Trophoblast cell (in vitro differentiated cells and primary cell): ENCODE measurements at regions not wholly inside any gene's neighbourhood (a gene's known extent, or its start where the extent isn't known, plus 50 kb on each side); places are given as distances from the start of the nearest gene placed in this dataset.

Experiments
- DNase-seq, 2 donors: peaks; one replicate each; pipeline ENCODE4 v3.0.0-alpha.2; 2016
- H2AFZ ChIP-seq: 2 replicates; pipeline ENCODE4 v1.6.1; 2013; ENCODE audit warnings: low read length, moderate library complexity, mild to moderate bottlenecking; ENCODE audit not compliant: insufficient read depth, poor library complexity
- H2AK5ac ChIP-seq: 2 replicates; pipeline ENCODE4 v1.6.1; 2013; ENCODE audit warnings: mild to moderate bottlenecking, low read length
- H2BK120ac ChIP-seq: 2 replicates; pipeline ENCODE4 v1.6.1; 2013; ENCODE audit warnings: low read length, mild to moderate bottlenecking, moderate library complexity; ENCODE audit not compliant: insufficient read depth, poor library complexity
- H2BK12ac ChIP-seq: 2 replicates; pipeline ENCODE4 v1.6.1; 2013; ENCODE audit warnings: mild to moderate bottlenecking, low read length, moderate library complexity
- H2BK5ac ChIP-seq: 2 replicates; pipeline ENCODE4 v1.6.1; 2013; ENCODE audit warnings: low read length, low read depth, moderate library complexity, mild to moderate bottlenecking; ENCODE audit not compliant: poor library complexity
- H3K14ac ChIP-seq: 2 replicates; pipeline ENCODE4 v1.6.1; 2013; ENCODE audit warnings: mild to moderate bottlenecking, low read length
- H3K18ac ChIP-seq: 2 replicates; pipeline ENCODE4 v1.6.1; 2013; ENCODE audit warnings: mild to moderate bottlenecking, low read length
- H3K23ac ChIP-seq: 2 replicates; pipeline ENCODE4 v1.6.1; 2013; ENCODE audit warnings: low read length
- H3K27ac ChIP-seq: 2 replicates; pipeline ENCODE4 v1.5.1; 2013; ENCODE audit warnings: low read depth, mild to moderate bottlenecking, inconsistent platforms, low read length, moderate library complexity
- H3K27me3 ChIP-seq: 2 replicates; pipeline ENCODE4 v1.6.1; 2013; ENCODE audit warnings: inconsistent platforms, mild to moderate bottlenecking, low read length, moderate library complexity; ENCODE audit not compliant: insufficient read depth
- H3K36me3 ChIP-seq, 2 experiments: 1 replicate in 1 of 2; 2 replicates in 1 of 2; pipeline ENCODE4 v1.6.1; 2013; ENCODE audit warnings: low read length in 2 of 2, mild to moderate bottlenecking in 2 of 2, moderate library complexity in 1 of 2; ENCODE audit not compliant: insufficient read depth in 2 of 2, control insufficient read depth in 1 of 2
- H3K4ac ChIP-seq: 2 replicates; pipeline ENCODE4 v1.6.1; 2013; ENCODE audit warnings: low read depth, mild to moderate bottlenecking, low read length, moderate library complexity
- H3K4me1 ChIP-seq, 2 experiments: 1 replicate in 1 of 2; 2 replicates in 1 of 2; pipeline ENCODE4 v1.6.1; 2013; ENCODE audit warnings: low read length in 2 of 2, mild to moderate bottlenecking in 2 of 2, moderate library complexity in 1 of 2; ENCODE audit not compliant: insufficient read depth in 2 of 2, control insufficient read depth in 1 of 2
- H3K4me2 ChIP-seq: 2 replicates; pipeline ENCODE4 v1.6.1; 2013; ENCODE audit warnings: inconsistent platforms, mild to moderate bottlenecking, low read length, moderate library complexity
- H3K4me3 ChIP-seq: 2 replicates; pipeline ENCODE4 v1.5.1; 2013; ENCODE audit warnings: mild to moderate bottlenecking, low read depth, low read length, inconsistent platforms
- H3K79me1 ChIP-seq: one replicate; pipeline ENCODE4 v1.6.1; 2013; ENCODE audit warnings: low read length
- H3K79me2 ChIP-seq: 2 replicates; pipeline ENCODE4 v1.6.1; 2013; ENCODE audit warnings: low read length, mild to moderate bottlenecking; ENCODE audit not compliant: control insufficient read depth, insufficient read depth, poor library complexity
- H3K9ac ChIP-seq: 2 replicates; pipeline ENCODE4 v1.6.1; 2013; ENCODE audit warnings: mild to moderate bottlenecking, low read length
- H3K9me3 ChIP-seq: 2 replicates; pipeline ENCODE4 v1.6.1; 2013; ENCODE audit warnings: low read depth, mild to moderate bottlenecking, control low read depth, inconsistent platforms, low read length; ENCODE audit not compliant: insufficient read depth
- H4K12ac ChIP-seq: 2 replicates; pipeline ENCODE4 v1.6.1; 2013; ENCODE audit warnings: low read depth, mild to moderate bottlenecking, low read length, moderate library complexity
- H4K8ac ChIP-seq: 2 replicates; pipeline ENCODE4 v1.6.1; 2013; ENCODE audit warnings: low read depth, mild to moderate bottlenecking, low read length, moderate library complexity
- H4K91ac ChIP-seq: one replicate; pipeline ENCODE4 v1.6.1; 2013; ENCODE audit warnings: low read depth, mild to moderate bottlenecking, low read length, moderate library complexity
- WGBS: extraction: QIAGEN DNeasy Blood & Tissue Kit; methylation state at CpG from one replicate; pipeline ENCODE4 v1.1.7; 2013; ENCODE audit warnings: missing lambda C conversion rate; ENCODE audit not compliant: insufficient read length, insufficient coverage; ENCODE audit errors: extremely low coverage; 5-methylcytosine and 5-hydroxymethylcytosine counted together

GRCh38 chr5:61261136-61261535 lies 70.9 kb upstream of the ZSWIM6 start:
- Histone ChIP-seq H2BK120ac (no peak overlapping the region), H4K91ac (no peak overlapping the region), H3K23ac (no peak overlapping the region), H2BK12ac (no peak overlapping the region), H3K4me1 (no peaks in the 10 kb centered on the region), H2AFZ (no peak overlapping the region), H2BK5ac (no peak overlapping the region), H3K9me3 (no peaks in the 10 kb centered on the region), H3K9ac (no peak overlapping the region), H3K4ac (no peak overlapping the region), H3K36me3 (no peaks in the 10 kb centered on the region), H4K8ac (no peak overlapping the region), H3K18ac (no peak overlapping the region), H2AK5ac (no peak overlapping the region), H3K27me3 (no peaks in the 10 kb centered on the region), H3K27ac (no peak overlapping the region), H3K14ac (no peak overlapping the region), H4K12ac (no peak overlapping the region), H3K4me2 (no peak overlapping the region), H3K4me3 (no peak overlapping the region), H3K79me1 (peaks cover 2% of the 10 kb centered on the region), H3K79me2 (no peaks in the 10 kb centered on the region)
- DNase-seq: no peak

DNA sequence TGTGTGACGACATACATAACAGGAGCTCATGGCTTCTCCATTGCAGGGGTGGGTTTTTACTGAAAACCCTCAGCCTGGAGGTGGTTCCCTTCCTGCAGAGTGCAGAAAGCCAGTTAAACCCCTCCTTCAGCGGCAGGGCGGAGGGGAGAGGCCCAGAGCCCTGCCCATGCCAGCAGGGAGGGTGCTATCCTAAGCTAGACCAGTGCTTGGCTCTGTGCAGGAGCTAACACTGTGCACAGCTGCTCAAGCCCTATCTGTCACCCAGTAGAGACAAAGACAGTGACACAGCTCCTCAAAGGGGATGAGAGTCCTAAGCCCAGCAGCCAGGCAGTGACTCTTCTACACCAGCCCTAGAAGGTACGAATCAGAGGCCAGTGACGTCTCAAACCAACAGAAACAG lies 70.0 kb upstream of the ZSWIM6 start:
- DNase-seq: no peak
- no peak overlapping the region for H3K23ac ChIP-seq

GRCh38 chr5:61263072-61263471 lies 69.0 kb upstream of the ZSWIM6 start:
- Histone ChIP-seq H3K9me3 (no peaks in the 10 kb centered on the region), H4K12ac (no peak overlapping the region), H2BK120ac (no peak overlapping the region), H3K14ac (no peak overlapping the region), H3K4me3 (no peak overlapping the region), H3K23ac (no peak overlapping the region), H4K8ac (no peak overlapping the region), H2AFZ (no peak overlapping the region), H3K18ac (no peak overlapping the region), H3K27ac (no peak overlapping the region), H2BK12ac (no peak overlapping the region), H3K27me3 (no peaks in the 10 kb centered on the region), H3K4me1 (no peaks in the 10 kb centered on the region), H3K79me2 (no peaks in the 10 kb centered on the region), H3K4ac (no peak overlapping the region), H3K9ac (no peak overlapping the region), H3K79me1 (no peaks in the 10 kb centered on the region), H4K91ac (no peak overlapping the region), H3K4me2 (no peak overlapping the region), H2BK5ac (no peak overlapping the region), H2AK5ac (no peak overlapping the region), H3K36me3 (no peaks in the 10 kb centered on the region)
- DNase-seq: no peak
- WGBS: no CpG with 5 or more reads among the region's 6 CpGs

More for the DNA sequence above, 70.0 kb upstream of the ZSWIM6 start:
- Histone ChIP-seq H3K27me3 (no peaks in the 10 kb centered on the region), H4K12ac (no peak overlapping the region), H3K79me1 (no peaks in the 10 kb centered on the region), H2BK120ac (no peak overlapping the region), H3K9ac (no peak overlapping the region), H3K18ac (no peak overlapping the region), H3K4me1 (no peaks in the 10 kb centered on the region), H2BK12ac (no peak overlapping the region), H3K9me3 (no peaks in the 10 kb centered on the region), H4K8ac (no peak overlapping the region), H3K4ac (no peak overlapping the region), H2BK5ac (no peak overlapping the region), H2AK5ac (no peak overlapping the region), H3K4me3 (no peak overlapping the region), H4K91ac (no peak overlapping the region), H3K79me2 (no peaks in the 10 kb centered on the region), H3K36me3 (no peaks in the 10 kb centered on the region), H3K4me2 (no peak overlapping the region), H2AFZ (no peak overlapping the region), H3K27ac (no peak overlapping the region), H3K14ac (no peak overlapping the region)
- WGBS: no CpG with 5 or more reads among the region's 5 CpGs

GRCh38 chr5:61263561-61264272 lies 68.3 kb upstream of the ZSWIM6 start:
- H2AFZ ChIP-seq: no peak overlapping the region
- H3K4me1 ChIP-seq: no peaks in the 10 kb centered on the region
- H3K27ac ChIP-seq: no peak overlapping the region
- whole genome bisulfite sequencing: no CpG with 5 or more reads among the region's 11 CpGs
- no peaks in the 10 kb centered on the region for H3K79me1 ChIP-seq
- no peak overlapping the region for H3K4me3 ChIP-seq
- H3K27me3 ChIP-seq: no peaks in the 10 kb centered on the region
- no peaks in the 10 kb centered on the region for H3K9me3 ChIP-seq
- no peak overlapping the region for H3K4ac ChIP-seq
- no peaks in the 10 kb centered on the region for H3K79me2 ChIP-seq
- no peak overlapping the region for H3K4me2 ChIP-seq
- no peak overlapping the region for H3K23ac ChIP-seq
- no peak overlapping the region for H4K12ac ChIP-seq
- DNase-seq: no peak
- H2BK5ac ChIP-seq: no peak overlapping the region
- no peak overlapping the region for H3K14ac ChIP-seq
- no peak overlapping the region for H3K18ac ChIP-seq
- H2BK120ac ChIP-seq: no peak overlapping the region
- H2BK12ac ChIP-seq: no peak overlapping the region
- H4K91ac ChIP-seq: no peak overlapping the region
- H4K8ac ChIP-seq: no peak overlapping the region
- H2AK5ac ChIP-seq: no peak overlapping the region
- no peak overlapping the region for H3K9ac ChIP-seq
- H3K36me3 ChIP-seq: no peaks in the 10 kb centered on the region
